Stomach (tissue), 8 donors: ENCODE measurements at regions not wholly inside any gene's neighbourhood (a gene's known extent, or its start where the extent isn't known, plus 50 kb on each side); places are given as distances from the start of the nearest gene placed in this dataset.

Source experiments
- DNase-seq, 2 donors: peaks; one replicate each; pipeline versions ENCODE4 v3.0.0 to v3.0.0-alpha.2; 2013 to 2019
- H3K27ac ChIP-seq, 5 donors: fragments of 200-600 bp in 4 of 5; sonication (generic) in 4 of 5; one replicate each; pipeline ENCODE4 v1.5.1; 2013 to 2019; ENCODE audit warnings: mild to moderate bottlenecking in 1 of 5, moderate library complexity in 1 of 5
- H3K27me3 ChIP-seq, 3 donors: fragments of 200-600 bp; sonication (generic); one replicate each; pipeline ENCODE4 v1.5.1; 2017 to 2019; ENCODE audit warnings: mixed run types in 1 of 3
- H3K36me3 ChIP-seq, 4 donors: fragments of 200-600 bp; sonication (generic); 1 replicate in 3 of 4; 2 replicates in 1 of 4; pipeline ENCODE4 v1.5.1; 2016 to 2019
- H3K4me1 ChIP-seq, 4 donors: fragments of 200-600 bp; sonication (generic); one replicate each; pipeline ENCODE4 v1.5.1; 2016 to 2019
- H3K4me3 ChIP-seq, 4 donors: fragments of 200-600 bp; sonication (generic) in 3 of 4; one replicate each; pipeline ENCODE4 v1.5.1; 2016 to 2019; ENCODE audit warnings: mild to moderate bottlenecking in 1 of 4
- H3K9me3 ChIP-seq, 4 donors: fragments of 200-600 bp; sonication (generic); one replicate each; pipeline ENCODE4 v1.5.1; 2016 to 2019
- EP300 ChIP-seq: sonication (generic); formaldehyde crosslinking; IDR thresholded peaks from one replicate; pipeline ENCODE4 v1.6.1; 2017; ENCODE audit warnings: antibody characterized with exemption
- POLR2A ChIP-seq, 4 donors: fragments of 450-650 bp; IDR thresholded peaks; one replicate each; pipeline ENCODE4 v1.6.1; 2016; ENCODE audit warnings: antibody characterized with exemption in 4 of 4, control low read depth in 2 of 4, mild to moderate bottlenecking in 1 of 4, moderate library complexity in 1 of 4
- POLR2AphosphoS5 ChIP-seq, 3 donors: sonication (generic); formaldehyde crosslinking; IDR thresholded peaks; one replicate each; pipeline ENCODE4 v1.6.1; 2016; ENCODE audit warnings: antibody characterized with exemption in 3 of 3
- WGBS, 5 donors: extraction: QIAGEN DNeasy Blood & Tissue Kit in 3 of 5; methylation state at CpG; one replicate each; pipeline versions ENCODE4 v1.1.5 to v1.1.7; 2013 to 2018; 5-methylcytosine and 5-hydroxymethylcytosine counted together
- intact Hi-C: fragments of 100-400 bp; cut with DNase I; formaldehyde crosslinking; loops from one replicate; pipeline ENCODE4 v1.15.1; 2023; ENCODE audit warnings: low total_unique reads
- TF ChIP-seq, protein P1 (sequence below), 7 experiments: fragments of 450-650 bp in 4 of 7; fragments of 200-600 bp in 3 of 7; sonication (generic) in 3 of 7; IDR thresholded peaks; one replicate each; pipeline ENCODE4 v1.5.1; 2016 to 2019; ENCODE audit warnings: antibody characterized with exemption in 7 of 7, control low read depth in 2 of 7, mild to moderate bottlenecking in 1 of 7
- donor health status: healthy with polysubstance abuse.
- donor health status: Bipolar disorder and iron deficiency.
- donor health status: healthy.

DNA sequence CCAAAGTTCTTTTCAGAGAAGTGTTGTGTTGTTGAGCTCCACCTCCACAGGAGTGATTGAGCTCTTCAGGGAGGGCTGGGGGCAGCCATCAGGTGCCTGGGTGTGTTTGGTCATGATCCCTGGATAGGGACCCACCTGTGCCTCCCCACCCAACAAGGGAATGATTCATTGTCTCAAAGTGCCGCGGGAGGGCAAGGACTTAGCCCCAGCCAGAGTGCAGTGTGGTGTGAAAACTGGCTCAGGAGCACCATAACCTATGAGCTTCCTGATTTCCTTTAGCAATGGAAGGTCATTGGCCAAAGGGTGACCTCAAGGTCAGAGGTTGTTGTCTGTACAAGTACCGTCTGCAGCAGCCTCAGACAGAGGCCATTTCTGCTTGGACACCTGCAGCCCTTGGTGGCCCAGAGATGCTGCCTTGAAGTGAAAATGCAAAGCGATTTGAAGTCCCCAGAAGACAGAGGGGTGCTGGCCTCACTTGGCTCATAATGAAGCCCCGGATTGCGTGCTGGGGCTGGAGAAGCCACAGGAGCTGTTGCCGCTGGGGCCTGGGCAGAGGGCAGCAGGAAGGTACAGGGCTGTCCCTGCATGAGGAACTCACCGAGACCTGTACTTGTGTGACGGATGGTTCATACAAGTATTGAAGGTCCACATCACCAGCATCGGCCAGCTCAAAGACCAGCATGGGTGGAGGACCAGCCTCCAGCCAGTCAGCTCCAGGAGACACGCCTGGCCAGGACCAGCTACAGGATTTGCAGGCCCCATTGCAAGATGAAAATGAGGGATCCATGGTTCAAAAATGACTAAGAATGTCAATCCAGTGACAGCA is 100.6 kb upstream of the DUSP22 start:
- Histone ChIP-seq H3K27me3 (no peaks in the 10 kb centered on the region), H3K4me3 (no peak overlapping the region), H3K4me1 (peaks cover 0 to 26% (median 9%) of the 10 kb centered on the region in 4 donors), H3K9me3 (no peaks in the 10 kb centered on the region), H3K36me3 (no peaks in the 10 kb centered on the region), H3K27ac (no peak overlapping the region)
- DNase-seq, result no peak
- TF ChIP-seq POLR2A (IDR thresholded peaks at IDR 0.05), result no peak
- TF ChIP-seq EP300, result no peak
- TF ChIP-seq POLR2AphosphoS5 (IDR thresholded peaks at IDR 0.05), result no peak
- TF ChIP-seq, protein P1, sequence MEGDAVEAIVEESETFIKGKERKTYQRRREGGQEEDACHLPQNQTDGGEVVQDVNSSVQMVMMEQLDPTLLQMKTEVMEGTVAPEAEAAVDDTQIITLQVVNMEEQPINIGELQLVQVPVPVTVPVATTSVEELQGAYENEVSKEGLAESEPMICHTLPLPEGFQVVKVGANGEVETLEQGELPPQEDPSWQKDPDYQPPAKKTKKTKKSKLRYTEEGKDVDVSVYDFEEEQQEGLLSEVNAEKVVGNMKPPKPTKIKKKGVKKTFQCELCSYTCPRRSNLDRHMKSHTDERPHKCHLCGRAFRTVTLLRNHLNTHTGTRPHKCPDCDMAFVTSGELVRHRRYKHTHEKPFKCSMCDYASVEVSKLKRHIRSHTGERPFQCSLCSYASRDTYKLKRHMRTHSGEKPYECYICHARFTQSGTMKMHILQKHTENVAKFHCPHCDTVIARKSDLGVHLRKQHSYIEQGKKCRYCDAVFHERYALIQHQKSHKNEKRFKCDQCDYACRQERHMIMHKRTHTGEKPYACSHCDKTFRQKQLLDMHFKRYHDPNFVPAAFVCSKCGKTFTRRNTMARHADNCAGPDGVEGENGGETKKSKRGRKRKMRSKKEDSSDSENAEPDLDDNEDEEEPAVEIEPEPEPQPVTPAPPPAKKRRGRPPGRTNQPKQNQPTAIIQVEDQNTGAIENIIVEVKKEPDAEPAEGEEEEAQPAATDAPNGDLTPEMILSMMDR (IDR thresholded peaks at IDR 0.05), result no peak
- WGBS, 5 donors, result 79 to 90% (median 82%) methylated on average over 11 of the region's 11 CpGs
- intact Hi-C loops, result no loop called here

GRCh38 chr6:192313-192664 is 100.0 kb upstream of the DUSP22 start:
- DNase-seq, result no peak
- peaks cover 0 to 20% (median 7%) of the 10 kb centered on the region in 4 donors for H3K4me1 ChIP-seq
- no peaks in the 10 kb centered on the region for H3K27me3 ChIP-seq
- H3K4me3 ChIP-seq, result no peak overlapping the region
- 82 to 91% (median 87%) methylated on average over 9 of the region's 9 CpGs for WGBS, 5 donors
- intact Hi-C loops, result no loop called here
- H3K36me3 ChIP-seq, result no peaks in the 10 kb centered on the region
- no peaks in the 10 kb centered on the region for H3K9me3 ChIP-seq
- H3K27ac ChIP-seq, result no peak overlapping the region
- TF ChIP-seq POLR2A (IDR thresholded peaks at IDR 0.05) (no peak), POLR2AphosphoS5 (IDR thresholded peaks at IDR 0.05) (no peak), EP300 (no peak)
- TF ChIP-seq, protein P1 (IDR thresholded peaks at IDR 0.05), result no peak

DNA sequence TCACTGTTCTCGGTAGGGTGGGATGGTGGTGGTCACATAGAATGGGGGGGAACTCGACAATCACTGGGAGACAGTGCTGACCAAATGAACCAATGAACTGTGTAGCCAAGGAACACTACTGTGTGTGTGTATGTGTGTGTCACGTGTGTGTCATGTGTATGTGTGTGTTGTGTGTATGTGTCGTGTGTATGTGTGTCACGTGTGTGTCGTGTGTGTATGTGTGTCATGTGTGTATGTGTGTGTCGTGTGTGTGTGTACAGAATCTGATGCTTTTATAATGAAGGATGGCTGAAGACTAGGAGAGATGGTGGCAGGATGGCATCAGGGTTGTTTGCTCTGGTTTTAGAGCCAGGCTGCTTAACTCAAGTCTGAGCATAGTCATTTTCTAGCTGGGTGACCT is 99.1 kb upstream of the DUSP22 start:
- no peaks in the 10 kb centered on the region for H3K36me3 ChIP-seq
- DNase-seq, result no peak
- H3K27ac ChIP-seq, result no peak overlapping the region
- intact Hi-C loops, result no loop called here
- no peaks in the 10 kb centered on the region for H3K9me3 ChIP-seq
- H3K4me1 ChIP-seq, result peaks cover 0 to 16% (median 5%) of the 10 kb centered on the region in 4 donors
- no peak overlapping the region for H3K4me3 ChIP-seq
- H3K27me3 ChIP-seq, result no peaks in the 10 kb centered on the region
- WGBS, 5 donors, result 85 to 92% (median 89%) methylated on average over 7 of the region's 7 CpGs
- no peak for TF ChIP-seq POLR2A (IDR thresholded peaks at IDR 0.05)
- TF ChIP-seq, protein P1 (IDR thresholded peaks at IDR 0.05), result no peak
- TF ChIP-seq EP300, result no peak
- no peak for TF ChIP-seq POLR2AphosphoS5 (IDR thresholded peaks at IDR 0.05)

DNA sequence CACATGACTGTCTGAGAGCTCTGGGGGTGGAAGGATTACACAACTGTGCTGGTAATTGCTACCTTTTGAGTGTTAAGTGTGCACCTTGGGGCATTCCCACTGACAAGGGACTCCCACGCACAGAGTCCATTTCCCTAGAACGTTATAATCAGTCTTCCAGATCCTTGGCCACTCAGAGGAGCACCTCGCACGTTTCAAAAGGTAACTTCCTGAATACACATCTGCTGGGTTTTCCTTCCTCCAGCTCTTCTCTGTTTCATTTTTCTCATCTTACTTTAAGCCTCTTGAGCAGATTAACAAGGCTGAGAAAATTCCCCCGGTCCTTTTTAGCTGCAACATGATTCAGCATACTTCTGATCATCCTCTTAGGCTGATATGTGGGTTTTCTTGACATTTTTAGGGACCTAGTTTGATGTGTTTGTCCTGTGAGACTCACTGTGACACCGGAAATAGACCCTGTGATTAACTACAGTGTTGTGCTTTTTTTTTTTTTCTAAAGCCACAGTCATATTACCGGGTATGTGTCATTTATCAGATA is 98.4 kb upstream of the DUSP22 start:
- DNase-seq, result no peak
- intact Hi-C loops, result no loop called here
- no peak overlapping the region for H3K4me3 ChIP-seq
- H3K27ac ChIP-seq, result no peak overlapping the region
- no peaks in the 10 kb centered on the region for H3K9me3 ChIP-seq
- H3K4me1 ChIP-seq, result peaks cover 0 to 12% (median 3%) of the 10 kb centered on the region in 4 donors
- TF ChIP-seq EP300 (no peak), POLR2A (IDR thresholded peaks at IDR 0.05) (no peak), POLR2AphosphoS5 (IDR thresholded peaks at IDR 0.05) (no peak)
- TF ChIP-seq, protein P1 (IDR thresholded peaks at IDR 0.05), result no peak
- no peaks in the 10 kb centered on the region for H3K36me3 ChIP-seq
- WGBS, 5 donors, result 48 to 68% (median 60%) methylated on average over 7 of the region's 7 CpGs
- H3K27me3 ChIP-seq, result no peaks in the 10 kb centered on the region
